ENCODE measurements at regions not wholly inside any gene's neighbourhood (a gene's known extent, or its start where the extent isn't known, plus 50 kb on each side); places are given as distances from the start of the nearest gene placed in this dataset.

DNA sequence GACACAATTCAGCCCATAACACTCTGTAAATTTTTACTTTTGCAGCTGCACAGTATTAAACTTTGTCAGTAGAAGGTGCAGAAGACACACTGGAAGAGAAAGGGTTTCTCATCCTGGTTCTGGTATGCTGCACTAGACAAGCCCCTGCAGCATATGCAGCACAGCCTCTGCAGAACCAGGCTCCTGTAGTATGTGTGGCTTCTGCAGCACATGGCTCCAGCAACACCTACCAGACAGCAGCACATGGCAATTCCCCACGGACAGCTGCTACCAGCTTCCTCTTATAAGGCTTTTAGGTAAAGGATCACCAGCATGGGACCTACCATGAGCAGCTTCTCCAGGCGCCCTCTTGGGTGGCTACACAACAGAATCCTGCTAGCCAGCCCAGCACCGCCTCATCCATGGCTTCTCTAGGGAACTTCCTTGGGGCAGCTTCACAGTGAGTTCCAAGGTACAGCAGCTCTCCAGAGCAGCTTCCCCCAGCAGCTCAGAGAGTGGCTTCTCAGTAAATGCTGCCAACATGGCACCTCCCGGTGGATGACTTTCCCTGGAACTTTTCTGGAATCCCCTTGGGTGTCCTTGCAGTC, 534.4 kb upstream of the CXADR start (continued):
- TF ChIP-seq, protein P1, sequence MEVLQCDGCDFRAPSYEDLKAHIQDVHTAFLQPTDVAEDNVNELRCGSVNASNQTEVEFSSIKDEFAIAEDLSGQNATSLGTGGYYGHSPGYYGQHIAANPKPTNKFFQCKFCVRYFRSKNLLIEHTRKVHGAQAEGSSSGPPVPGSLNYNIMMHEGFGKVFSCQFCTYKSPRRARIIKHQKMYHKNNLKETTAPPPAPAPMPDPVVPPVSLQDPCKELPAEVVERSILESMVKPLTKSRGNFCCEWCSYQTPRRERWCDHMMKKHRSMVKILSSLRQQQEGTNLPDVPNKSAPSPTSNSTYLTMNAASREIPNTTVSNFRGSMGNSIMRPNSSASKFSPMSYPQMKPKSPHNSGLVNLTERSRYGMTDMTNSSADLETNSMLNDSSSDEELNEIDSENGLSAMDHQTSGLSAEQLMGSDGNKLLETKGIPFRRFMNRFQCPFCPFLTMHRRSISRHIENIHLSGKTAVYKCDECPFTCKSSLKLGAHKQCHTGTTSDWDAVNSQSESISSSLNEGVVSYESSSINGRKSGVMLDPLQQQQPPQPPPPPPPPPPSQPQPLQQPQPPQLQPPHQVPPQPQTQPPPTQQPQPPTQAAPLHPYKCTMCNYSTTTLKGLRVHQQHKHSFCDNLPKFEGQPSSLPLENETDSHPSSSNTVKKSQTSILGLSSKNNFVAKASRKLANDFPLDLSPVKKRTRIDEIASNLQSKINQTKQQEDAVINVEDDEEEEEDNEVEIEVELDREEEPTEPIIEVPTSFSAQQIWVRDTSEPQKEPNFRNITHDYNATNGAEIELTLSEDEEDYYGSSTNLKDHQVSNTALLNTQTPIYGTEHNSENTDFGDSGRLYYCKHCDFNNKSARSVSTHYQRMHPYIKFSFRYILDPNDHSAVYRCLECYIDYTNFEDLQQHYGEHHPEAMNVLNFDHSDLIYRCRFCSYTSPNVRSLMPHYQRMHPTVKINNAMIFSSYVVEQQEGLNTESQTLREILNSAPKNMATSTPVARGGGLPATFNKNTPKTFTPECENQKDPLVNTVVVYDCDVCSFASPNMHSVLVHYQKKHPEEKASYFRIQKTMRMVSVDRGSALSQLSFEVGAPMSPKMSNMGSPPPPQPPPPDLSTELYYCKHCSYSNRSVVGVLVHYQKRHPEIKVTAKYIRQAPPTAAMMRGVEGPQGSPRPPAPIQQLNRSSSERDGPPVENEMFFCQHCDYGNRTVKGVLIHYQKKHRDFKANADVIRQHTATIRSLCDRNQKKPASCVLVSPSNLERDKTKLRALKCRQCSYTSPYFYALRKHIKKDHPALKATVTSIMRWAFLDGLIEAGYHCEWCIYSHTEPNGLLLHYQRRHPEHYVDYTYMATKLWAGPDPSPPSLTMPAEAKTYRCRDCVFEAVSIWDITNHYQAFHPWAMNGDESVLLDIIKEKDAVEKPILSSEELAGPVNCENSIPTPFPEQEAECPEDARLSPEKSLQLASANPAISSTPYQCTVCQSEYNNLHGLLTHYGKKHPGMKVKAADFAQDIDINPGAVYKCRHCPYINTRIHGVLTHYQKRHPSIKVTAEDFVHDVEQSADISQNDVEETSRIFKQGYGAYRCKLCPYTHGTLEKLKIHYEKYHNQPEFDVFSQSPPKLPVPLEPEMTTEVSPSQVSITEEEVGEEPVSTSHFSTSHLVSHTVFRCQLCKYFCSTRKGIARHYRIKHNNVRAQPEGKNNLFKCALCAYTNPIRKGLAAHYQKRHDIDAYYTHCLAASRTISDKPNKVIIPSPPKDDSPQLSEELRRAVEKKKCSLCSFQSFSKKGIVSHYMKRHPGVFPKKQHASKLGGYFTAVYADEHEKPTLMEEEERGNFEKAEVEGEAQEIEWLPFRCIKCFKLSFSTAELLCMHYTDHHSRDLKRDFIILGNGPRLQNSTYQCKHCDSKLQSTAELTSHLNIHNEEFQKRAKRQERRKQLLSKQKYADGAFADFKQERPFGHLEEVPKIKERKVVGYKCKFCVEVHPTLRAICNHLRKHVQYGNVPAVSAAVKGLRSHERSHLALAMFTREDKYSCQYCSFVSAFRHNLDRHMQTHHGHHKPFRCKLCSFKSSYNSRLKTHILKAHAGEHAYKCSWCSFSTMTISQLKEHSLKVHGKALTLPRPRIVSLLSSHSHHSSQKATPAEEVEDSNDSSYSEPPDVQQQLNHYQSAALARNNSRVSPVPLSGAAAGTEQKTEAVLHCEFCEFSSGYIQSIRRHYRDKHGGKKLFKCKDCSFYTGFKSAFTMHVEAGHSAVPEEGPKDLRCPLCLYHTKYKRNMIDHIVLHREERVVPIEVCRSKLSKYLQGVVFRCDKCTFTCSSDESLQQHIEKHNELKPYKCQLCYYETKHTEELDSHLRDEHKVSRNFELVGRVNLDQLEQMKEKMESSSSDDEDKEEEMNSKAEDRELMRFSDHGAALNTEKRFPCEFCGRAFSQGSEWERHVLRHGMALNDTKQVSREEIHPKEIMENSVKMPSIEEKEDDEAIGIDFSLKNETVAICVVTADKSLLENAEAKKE (CRISPR knock-in tag; IDR thresholded peaks at IDR 0.05) = no peak
- no peak for TF ChIP-seq ZNF331 (CRISPR knock-in tag; IDR thresholded peaks at IDR 0.05; ENCODE audit: low read depth)
- no peak for TF ChIP-seq EZH2 (IDR thresholded peaks at IDR 0.05; ENCODE audit: low read depth, unreplicated experiment)
- TF ChIP-seq POLR2AphosphoS5 (IDR thresholded peaks at IDR 0.05; ENCODE audit: low read depth) = no peak

- Histone ChIP-seq H3K27me3 (ENCODE audit: insufficient read depth) (no peaks in the 10 kb centered on the region), H3K4me3 (no peak overlapping the region), H4K20me1 (replicated peaks; ENCODE audit: insufficient read depth) (no peaks in the 10 kb centered on the region), H2AFZ (no peak overlapping the region), H3K36me3 (ENCODE audit: insufficient read depth) (no peaks in the 10 kb centered on the region), H3F3A (replicated peaks; ENCODE audit: low read depth) (no peaks in the 10 kb centered on the region), H3K4me1 (ENCODE audit: insufficient read depth) (peaks cover 11% of the 10 kb centered on the region; the same call in 1 of the 2 replicates), H3K79me2 (replicated peaks; ENCODE audit: insufficient read depth) (no peaks in the 10 kb centered on the region), H3K4me2 (no peak overlapping the region), H3K9me2 (ENCODE audit: insufficient read depth) (no peaks in the 10 kb centered on the region), H3K27ac (ENCODE audit: low read depth) (no peak overlapping the region)
- H3K9me3 Mint-ChIP-seq = no peaks in the 10 kb centered on the region
- DNase-seq (ENCODE audit: low spot score) = no peak
- peaks cover 16% of the 10 kb centered on the region for H3K4me1 Mint-ChIP-seq
- no peaks in the 10 kb centered on the region for H3K36me3 Mint-ChIP-seq (ENCODE audit: low read depth)
- no peak overlapping the region for H3K27ac Mint-ChIP-seq
- no peak for ATAC-seq
- H3K27me3 Mint-ChIP-seq (ENCODE audit: insufficient read depth, low read depth, poor library complexity) = peaks cover 2% of the 10 kb centered on the region
- no peak overlapping the region for H3K4me3 Mint-ChIP-seq
- no peak for TF ChIP-seq REST (IDR thresholded peaks at IDR 0.05; ENCODE audit: unreplicated experiment)
- TF ChIP-seq ZNF114 (CRISPR knock-in tag; IDR thresholded peaks at IDR 0.05) = no peak
- TF ChIP-seq, protein P2, sequence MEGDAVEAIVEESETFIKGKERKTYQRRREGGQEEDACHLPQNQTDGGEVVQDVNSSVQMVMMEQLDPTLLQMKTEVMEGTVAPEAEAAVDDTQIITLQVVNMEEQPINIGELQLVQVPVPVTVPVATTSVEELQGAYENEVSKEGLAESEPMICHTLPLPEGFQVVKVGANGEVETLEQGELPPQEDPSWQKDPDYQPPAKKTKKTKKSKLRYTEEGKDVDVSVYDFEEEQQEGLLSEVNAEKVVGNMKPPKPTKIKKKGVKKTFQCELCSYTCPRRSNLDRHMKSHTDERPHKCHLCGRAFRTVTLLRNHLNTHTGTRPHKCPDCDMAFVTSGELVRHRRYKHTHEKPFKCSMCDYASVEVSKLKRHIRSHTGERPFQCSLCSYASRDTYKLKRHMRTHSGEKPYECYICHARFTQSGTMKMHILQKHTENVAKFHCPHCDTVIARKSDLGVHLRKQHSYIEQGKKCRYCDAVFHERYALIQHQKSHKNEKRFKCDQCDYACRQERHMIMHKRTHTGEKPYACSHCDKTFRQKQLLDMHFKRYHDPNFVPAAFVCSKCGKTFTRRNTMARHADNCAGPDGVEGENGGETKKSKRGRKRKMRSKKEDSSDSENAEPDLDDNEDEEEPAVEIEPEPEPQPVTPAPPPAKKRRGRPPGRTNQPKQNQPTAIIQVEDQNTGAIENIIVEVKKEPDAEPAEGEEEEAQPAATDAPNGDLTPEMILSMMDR (conservative IDR thresholded peaks at IDR 0.05; ENCODE audit: low read depth in 2 of 2) = no peak
- TF ChIP-seq CREB1 (CRISPR knock-in tag; IDR thresholded peaks at IDR 0.05; ENCODE audit: low read depth) = no peak
Observed at GRCh38 chr21:16979574-16979973, 533.3 kb upstream of the CXADR start.

Data from GM23338 (cell line).